Small intestine (tissue), 7 donors: ENCODE measurements at regions not wholly inside any gene's neighbourhood (a gene's known extent, or its start where the extent isn't known, plus 50 kb on each side); places are given as distances from the start of the nearest gene placed in this dataset.

Experiments
- DNase-seq, 2 donors: peaks; one replicate each; pipeline versions ENCODE4 v3.0.0 to v3.0.0-alpha.2; 2013
- FAIRE-seq: peaks from 2 replicates; lab custom pipeline; 2012; peaks lifted over from hg19 to GRCh38; lab: Jason Lieb, UNC
- H3K27ac ChIP-seq, 3 donors: one replicate each; pipeline ENCODE4 v1.5.1; 2013; ENCODE audit warnings: low read length in 2 of 3, mild to moderate bottlenecking in 2 of 3, control low read depth in 1 of 3, inconsistent platforms in 1 of 3, low read depth in 1 of 3, moderate library complexity in 1 of 3
- H3K27me3 ChIP-seq, 3 donors: one replicate each; pipeline ENCODE4 v1.6.1; 2013; ENCODE audit warnings: low read length in 3 of 3, inconsistent platforms in 1 of 3; ENCODE audit not compliant: control insufficient read depth in 3 of 3, insufficient read depth in 3 of 3
- H3K36me3 ChIP-seq, 3 donors: one replicate each; pipeline ENCODE4 v1.6.1; 2013; ENCODE audit warnings: low read length in 3 of 3, inconsistent platforms in 1 of 3, low read depth in 1 of 3, mild to moderate bottlenecking in 1 of 3, moderate library complexity in 1 of 3; ENCODE audit not compliant: control insufficient read depth in 3 of 3, insufficient read depth in 2 of 3
- H3K4me1 ChIP-seq, 3 donors: one replicate each; pipeline ENCODE4 v1.6.1; 2013; ENCODE audit warnings: low read length in 2 of 3, inconsistent platforms in 1 of 3, low read depth in 1 of 3, mild to moderate bottlenecking in 1 of 3, moderate library complexity in 1 of 3; ENCODE audit not compliant: control insufficient read depth in 3 of 3, insufficient read depth in 2 of 3
- H3K4me3 ChIP-seq, 3 donors: one replicate each; pipeline ENCODE4 v1.5.1; 2013; ENCODE audit warnings: low read length in 3 of 3, control low read depth in 1 of 3, inconsistent platforms in 1 of 3, low read depth in 1 of 3, mild to moderate bottlenecking in 1 of 3, moderate library complexity in 1 of 3
- H3K9me3 ChIP-seq, 2 donors: one replicate each; pipeline ENCODE4 v1.6.1; 2013; ENCODE audit warnings: low read depth in 1 of 2, low read length in 1 of 2; ENCODE audit not compliant: control insufficient read depth in 2 of 2, insufficient read depth in 1 of 2
- WGBS, 3 donors: extraction: QIAGEN DNeasy Blood & Tissue Kit; methylation state at CpG; one replicate each; pipeline ENCODE4 v1.1.7; 2013; 5-methylcytosine and 5-hydroxymethylcytosine counted together
- donor health status: healthy with polysubstance abuse.
- donor health status: control.
- donor health status: control.
- donor health status: Bipolar disorder and iron deficiency.
- donor health status: healthy.

GRCh38 chr1:73066866-73067265 lies 784.5 kb upstream of the NEGR1 start:
- no peak overlapping the region for H3K4me3 ChIP-seq
- DNase-seq = no peak
- H3K27me3 ChIP-seq = peaks cover 0 to 2% (median 0%) of the 10 kb centered on the region in 3 donors
- peaks cover 2 to 5% of the 10 kb centered on the region in 2 donors for H3K9me3 ChIP-seq
- 21 to 27% (median 22%) methylated on average over 3 of the region's 3 CpGs for WGBS, 3 donors
- H3K27ac ChIP-seq = no peak overlapping the region
- peaks cover 0 to 2% (median 0%) of the 10 kb centered on the region in 3 donors for H3K4me1 ChIP-seq
- H3K36me3 ChIP-seq = no peaks in the 10 kb centered on the region
- no peak for FAIRE-seq

GRCh38 chr1:73065339-73066041 lies 783.2 kb upstream of the NEGR1 start:
- peaks cover 0 to 2% (median 0%) of the 10 kb centered on the region in 3 donors for H3K27me3 ChIP-seq
- FAIRE-seq = no peak
- peak; percentile 21 to 38 for DNase-seq
- no peak overlapping the region for H3K4me3 ChIP-seq
- H3K4me1 ChIP-seq = peaks cover 0 to 2% (median 0%) of the 10 kb centered on the region in 3 donors
- H3K27ac ChIP-seq = no peak overlapping the region
- no peaks in the 10 kb centered on the region for H3K36me3 ChIP-seq
- WGBS, 3 donors = 15 to 22% (median 17%) methylated on average over 9 of the region's 9 CpGs
- H3K9me3 ChIP-seq = peaks cover 2 to 8% of the 10 kb centered on the region in 2 donors

DNA sequence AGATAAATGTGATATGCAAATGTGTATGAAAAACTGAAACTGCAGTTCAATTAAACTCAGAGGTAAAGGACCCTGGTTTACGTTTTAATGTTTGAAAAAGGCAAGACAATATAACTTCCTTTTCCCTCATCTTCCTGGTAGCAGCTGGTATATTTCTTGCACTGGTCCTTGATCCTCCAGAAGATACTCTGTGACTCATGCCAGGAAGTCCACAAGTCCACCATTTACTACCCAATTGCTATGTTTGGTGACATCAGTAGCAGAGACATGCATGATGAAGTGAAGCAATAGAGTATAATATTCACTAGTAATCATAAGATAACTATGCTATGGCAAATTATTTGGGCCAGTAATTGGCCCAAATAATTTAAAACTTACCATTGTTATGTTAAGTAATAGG lies 774.5 kb upstream of the NEGR1 start:
- H3K4me3 ChIP-seq = no peak overlapping the region
- DNase-seq (peak; percentile 4 to 84), FAIRE-seq (no peak)
- peaks cover 0 to 3% of the 10 kb centered on the region in 2 donors for H3K9me3 ChIP-seq
- WGBS, 3 donors = 0 to 8% (median 0%) methylated on average over 1 of the region's 1 CpG
- no peak overlapping the region for H3K27ac ChIP-seq
- H3K36me3 ChIP-seq = no peaks in the 10 kb centered on the region
- H3K27me3 ChIP-seq = peaks cover 0 to 2% (median 0%) of the 10 kb centered on the region in 3 donors
- H3K4me1 ChIP-seq = no peaks in the 10 kb centered on the region

GRCh38 chr1:73044241-73045036 lies 762.1 kb upstream of the NEGR1 start:
- Histone ChIP-seq H3K36me3 (no peaks in the 10 kb centered on the region), H3K27me3 (no peaks in the 10 kb centered on the region), H3K27ac (no peak overlapping the region), H3K4me1 (no peaks in the 10 kb centered on the region), H3K9me3 (no peaks in the 10 kb centered on the region), H3K4me3 (no peak overlapping the region)
- no peak for FAIRE-seq
- WGBS, 3 donors = 66 to 69% (median 69%) methylated on average over 4 of the region's 4 CpGs
- DNase-seq = no peak

DNA sequence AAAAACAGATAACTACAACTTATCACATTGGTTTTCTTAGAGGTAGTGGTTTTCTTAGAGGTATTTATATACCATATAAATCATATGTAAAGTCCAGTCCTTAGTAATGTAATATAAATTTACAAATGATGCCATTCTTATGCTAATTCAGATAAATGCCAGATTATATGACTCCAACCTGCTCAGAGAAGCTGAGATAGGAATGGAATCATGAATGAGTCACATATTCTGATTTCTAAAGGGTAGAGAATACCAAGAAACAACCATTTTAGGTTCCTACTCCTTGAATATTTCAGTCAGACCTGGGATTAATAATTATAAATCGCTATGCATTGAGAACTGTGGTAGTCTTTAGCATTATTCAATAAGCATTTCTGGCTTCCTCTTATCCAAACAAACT lies 760.1 kb upstream of the NEGR1 start:
- no peak overlapping the region for H3K27ac ChIP-seq
- no peak for FAIRE-seq

GRCh38 chr1:73040811-73041210 lies 758.5 kb upstream of the NEGR1 start:
- H3K4me1 ChIP-seq = no peaks in the 10 kb centered on the region
- no peaks in the 10 kb centered on the region for H3K36me3 ChIP-seq
- FAIRE-seq (no peak), DNase-seq (no peak)
- WGBS, 3 donors = 57 to 90% (median 67%) methylated on average over 1 of the region's 1 CpG
- no peak overlapping the region for H3K27ac ChIP-seq
- H3K9me3 ChIP-seq = no peaks in the 10 kb centered on the region
- no peaks in the 10 kb centered on the region for H3K27me3 ChIP-seq
- no peak overlapping the region for H3K4me3 ChIP-seq

More for the DNA sequence above, 760.1 kb upstream of the NEGR1 start:
- Histone ChIP-seq H3K9me3 (no peaks in the 10 kb centered on the region), H3K27me3 (no peaks in the 10 kb centered on the region), H3K4me1 (no peaks in the 10 kb centered on the region), H3K36me3 (no peaks in the 10 kb centered on the region), H3K4me3 (no peak overlapping the region)
- 77 to 97% (median 85%) methylated on average over 1 of the region's 1 CpG for WGBS, 3 donors
- no peak for DNase-seq

- 71 to 82% (median 75%) methylated on average over 4 of the region's 4 CpGs for WGBS, 3 donors
- DNase-seq = no peak
- no peaks in the 10 kb centered on the region for H3K27me3 ChIP-seq
- H3K4me3 ChIP-seq = no peak overlapping the region
- H3K36me3 ChIP-seq = no peaks in the 10 kb centered on the region
- no peak overlapping the region for H3K27ac ChIP-seq
- no peaks in the 10 kb centered on the region for H3K4me1 ChIP-seq
- H3K9me3 ChIP-seq = no peaks in the 10 kb centered on the region
- no peak for FAIRE-seq
Observed at GRCh38 chr1:73034271-73034670, 751.9 kb upstream of the NEGR1 start.

DNA sequence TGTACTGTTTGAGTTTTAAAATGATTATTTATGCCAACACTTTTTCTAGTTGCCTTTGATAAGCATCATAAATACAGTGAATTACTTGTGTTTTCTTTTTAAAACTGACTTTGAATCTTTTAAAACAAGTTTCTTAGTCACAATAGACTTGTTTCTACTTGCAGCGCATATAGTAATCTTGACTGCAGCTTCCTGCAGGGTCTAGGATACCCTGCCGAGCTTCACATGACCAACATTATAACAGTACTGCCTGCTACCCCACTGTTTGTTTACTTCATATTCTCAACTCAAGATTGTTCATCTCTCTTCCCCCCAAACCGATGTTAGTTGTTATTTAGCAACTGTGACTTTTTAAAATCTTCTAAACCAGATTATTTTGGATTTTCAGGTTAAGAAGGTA lies 751.3 kb upstream of the NEGR1 start:
- no peak overlapping the region for H3K27ac ChIP-seq
- H3K27me3 ChIP-seq = no peaks in the 10 kb centered on the region
- no peaks in the 10 kb centered on the region for H3K4me1 ChIP-seq
- H3K4me3 ChIP-seq = no peak overlapping the region
- DNase-seq (no peak), FAIRE-seq (no peak)
- WGBS, 3 donors = 46 to 50% (median 49%) methylated on average over 3 of the region's 3 CpGs
- no peaks in the 10 kb centered on the region for H3K36me3 ChIP-seq
- H3K9me3 ChIP-seq = no peaks in the 10 kb centered on the region
